ENCODE measurements at regions not wholly inside any gene's neighbourhood (a gene's known extent, or its start where the extent isn't known, plus 50 kb on each side); places are given as distances from the start of the nearest gene placed in this dataset.

DNA sequence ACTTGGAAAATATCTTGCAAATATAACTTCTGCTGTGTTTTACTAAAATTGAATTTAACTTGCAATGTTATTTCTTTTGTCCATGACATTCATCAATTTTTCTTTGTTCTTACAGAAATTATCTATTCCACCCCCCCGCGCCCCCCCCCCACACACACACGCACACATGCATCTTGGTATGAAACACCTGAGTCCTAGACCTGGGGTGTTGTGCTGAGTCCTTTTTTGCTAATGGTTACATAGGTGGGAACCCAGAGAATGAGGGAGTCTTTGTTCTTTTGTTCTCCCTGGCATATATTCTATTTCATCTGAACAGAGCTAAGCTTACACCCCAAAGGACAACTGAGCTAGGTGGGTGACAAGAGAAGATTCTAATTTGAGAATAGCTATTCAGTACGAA lies 308.9 kb downstream of the CWC27 start:
- FAIRE-seq (no peak), DNase-seq (ENCODE audit: low read depth) (no peak)
- Histone ChIP-seq H3K27me3 (ENCODE audit: control insufficient read depth, insufficient read depth, low read length) (no peaks in the 10 kb centered on the region), H3K4me3 (ENCODE audit: low read depth, low read length) (no peak overlapping the region), H3K36me3 (ENCODE audit: control insufficient read depth, insufficient read depth, low read length) (no peaks in the 10 kb centered on the region)
- TF ChIP-seq, protein P1, sequence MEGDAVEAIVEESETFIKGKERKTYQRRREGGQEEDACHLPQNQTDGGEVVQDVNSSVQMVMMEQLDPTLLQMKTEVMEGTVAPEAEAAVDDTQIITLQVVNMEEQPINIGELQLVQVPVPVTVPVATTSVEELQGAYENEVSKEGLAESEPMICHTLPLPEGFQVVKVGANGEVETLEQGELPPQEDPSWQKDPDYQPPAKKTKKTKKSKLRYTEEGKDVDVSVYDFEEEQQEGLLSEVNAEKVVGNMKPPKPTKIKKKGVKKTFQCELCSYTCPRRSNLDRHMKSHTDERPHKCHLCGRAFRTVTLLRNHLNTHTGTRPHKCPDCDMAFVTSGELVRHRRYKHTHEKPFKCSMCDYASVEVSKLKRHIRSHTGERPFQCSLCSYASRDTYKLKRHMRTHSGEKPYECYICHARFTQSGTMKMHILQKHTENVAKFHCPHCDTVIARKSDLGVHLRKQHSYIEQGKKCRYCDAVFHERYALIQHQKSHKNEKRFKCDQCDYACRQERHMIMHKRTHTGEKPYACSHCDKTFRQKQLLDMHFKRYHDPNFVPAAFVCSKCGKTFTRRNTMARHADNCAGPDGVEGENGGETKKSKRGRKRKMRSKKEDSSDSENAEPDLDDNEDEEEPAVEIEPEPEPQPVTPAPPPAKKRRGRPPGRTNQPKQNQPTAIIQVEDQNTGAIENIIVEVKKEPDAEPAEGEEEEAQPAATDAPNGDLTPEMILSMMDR (IDR thresholded peaks at IDR 0.05; ENCODE audit: insufficient read depth, low read length, severe bottlenecking) = no peak

DNA sequence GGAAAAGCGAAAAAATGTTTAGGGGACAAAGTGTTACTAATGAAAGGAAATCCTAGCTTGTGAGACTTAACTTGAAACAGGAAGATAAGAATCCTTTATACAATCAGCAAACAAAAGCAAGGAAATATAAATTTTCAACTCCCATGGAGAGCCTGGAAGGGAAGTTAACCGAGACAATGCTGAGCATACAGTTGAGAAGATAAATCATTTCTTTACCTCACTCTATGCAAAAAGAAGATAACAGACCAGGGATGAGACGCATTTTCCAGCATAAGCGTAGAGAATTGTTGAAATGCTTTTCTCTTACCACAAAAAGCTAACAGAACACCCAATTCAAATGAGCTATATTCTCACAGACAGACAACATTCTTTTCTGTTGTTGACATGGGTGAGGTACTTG lies 309.6 kb downstream of the CWC27 start:
- no peak for FAIRE-seq
- no peak for DNase-seq (ENCODE audit: low read depth)
- H3K27me3 ChIP-seq (ENCODE audit: control insufficient read depth, insufficient read depth, low read length) = no peaks in the 10 kb centered on the region
- TF ChIP-seq, protein P1 (IDR thresholded peaks at IDR 0.05; ENCODE audit: insufficient read depth, low read length, severe bottlenecking) = no peak
- no peak overlapping the region for H3K4me3 ChIP-seq (ENCODE audit: low read depth, low read length)
- H3K36me3 ChIP-seq (ENCODE audit: control insufficient read depth, insufficient read depth, low read length) = no peaks in the 10 kb centered on the region

DNA sequence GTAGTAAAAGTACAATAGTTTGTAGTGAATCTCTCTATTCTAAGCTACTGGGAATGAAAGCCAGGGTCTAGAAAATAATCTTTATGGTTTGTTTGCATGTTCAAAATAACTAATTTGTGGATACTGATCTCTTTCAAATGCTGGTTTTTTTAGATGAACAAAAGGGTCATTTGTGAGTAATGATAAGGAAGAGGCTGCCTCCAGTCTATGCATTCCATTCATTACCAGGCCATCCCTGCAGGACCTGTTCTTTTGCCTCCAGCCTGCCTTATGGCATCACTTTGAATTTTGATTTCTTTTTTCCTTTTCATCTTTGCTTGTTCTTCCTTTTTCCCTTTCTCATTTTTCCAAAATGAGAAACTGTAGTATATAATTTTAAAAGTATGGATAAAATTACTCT lies 312.3 kb downstream of the CWC27 start:
- no peak for FAIRE-seq
- no peak for DNase-seq (ENCODE audit: low read depth)
- Histone ChIP-seq H3K27me3 (ENCODE audit: control insufficient read depth, insufficient read depth, low read length) (no peaks in the 10 kb centered on the region), H3K4me3 (ENCODE audit: low read depth, low read length) (no peak overlapping the region), H3K36me3 (ENCODE audit: control insufficient read depth, insufficient read depth, low read length) (no peaks in the 10 kb centered on the region)
- TF ChIP-seq, protein P1 (IDR thresholded peaks at IDR 0.05; ENCODE audit: insufficient read depth, low read length, severe bottlenecking) = no peak

DNA sequence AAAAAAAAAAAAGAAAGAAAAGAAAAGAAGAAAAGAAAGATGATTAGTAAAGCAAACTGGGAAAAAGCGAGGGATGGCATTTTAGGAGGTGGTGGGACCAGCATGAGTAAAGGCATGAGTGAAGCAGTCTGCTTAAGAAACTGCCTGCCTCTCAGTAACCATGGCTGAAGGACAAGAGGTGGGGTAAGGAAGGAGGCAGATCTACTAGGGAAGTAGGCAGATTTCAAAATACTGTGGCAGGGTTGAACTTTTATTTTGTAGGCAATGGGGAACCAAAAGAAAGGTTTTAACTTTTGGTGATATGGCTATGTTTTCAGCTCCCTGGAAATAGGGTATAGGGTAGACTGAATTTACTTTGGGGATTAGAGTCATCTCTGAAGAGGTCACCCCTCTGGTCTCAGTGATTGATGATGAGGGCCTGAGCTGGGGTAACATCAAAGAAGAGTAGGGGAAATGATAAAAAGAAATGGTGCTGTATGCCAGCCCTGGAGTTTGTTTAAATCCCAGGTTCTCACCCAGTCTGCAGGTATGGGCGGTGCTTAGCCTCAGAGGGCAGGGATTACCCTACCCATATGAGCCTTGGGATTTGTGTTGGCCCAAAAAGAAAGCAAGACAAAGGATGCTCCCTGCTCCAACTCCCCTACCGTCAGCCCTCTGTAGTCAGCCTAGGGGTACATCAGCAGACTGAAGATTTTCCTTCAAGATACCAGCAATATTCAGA lies 316.2 kb downstream of the CWC27 start:
- TF ChIP-seq, protein P1 (IDR thresholded peaks at IDR 0.05; ENCODE audit: insufficient read depth, low read length, severe bottlenecking) = no peak
- Histone ChIP-seq H3K27me3 (ENCODE audit: control insufficient read depth, insufficient read depth, low read length) (no peaks in the 10 kb centered on the region), H3K36me3 (ENCODE audit: control insufficient read depth, insufficient read depth, low read length) (no peaks in the 10 kb centered on the region), H3K4me3 (ENCODE audit: low read depth, low read length) (no peak overlapping the region)
- FAIRE-seq = no peak
- DNase-seq (ENCODE audit: low read depth) = no peak

DNA sequence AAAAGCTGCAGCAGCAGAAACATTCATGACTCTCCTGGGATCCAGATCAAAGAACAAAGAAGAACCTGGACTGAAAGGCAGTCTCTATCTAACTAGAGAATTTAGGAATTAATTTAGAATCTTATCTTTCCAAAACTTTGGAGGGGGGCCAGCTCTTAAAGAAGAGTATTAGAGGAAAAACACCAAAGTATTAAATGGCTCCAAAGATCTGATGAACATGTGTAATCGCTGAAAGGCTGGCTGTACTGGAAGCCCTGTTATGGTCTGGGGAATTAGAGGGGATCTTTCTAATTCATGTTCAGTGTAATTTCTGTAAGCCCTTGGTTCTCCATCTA lies 316.8 kb downstream of the CWC27 start:
- no peak overlapping the region for H3K4me3 ChIP-seq (ENCODE audit: low read depth, low read length)
- no peak for DNase-seq (ENCODE audit: low read depth)
- FAIRE-seq = no peak
- H3K36me3 ChIP-seq (ENCODE audit: control insufficient read depth, insufficient read depth, low read length) = no peaks in the 10 kb centered on the region
- no peaks in the 10 kb centered on the region for H3K27me3 ChIP-seq (ENCODE audit: control insufficient read depth, insufficient read depth, low read length)
- TF ChIP-seq, protein P1 (IDR thresholded peaks at IDR 0.05; ENCODE audit: insufficient read depth, low read length, severe bottlenecking) = no peak

All from bronchial epithelial cell (primary cell).